A172 (cell line): ENCODE measurements at regions not wholly inside any gene's neighbourhood (a gene's known extent, or its start where the extent isn't known, plus 50 kb on each side); places are given as distances from the start of the nearest gene placed in this dataset.
"Not testable (repeated sequence)": the region's sequence is repeated elsewhere in the genome, so short reads cannot be mapped to it uniquely, and the experiment has no call there.

Source experiments
- DNase-seq: peaks from one replicate; pipeline ENCODE4 v3.0.0-alpha.2; 2015; ENCODE audit warnings: low spot score

DNA sequence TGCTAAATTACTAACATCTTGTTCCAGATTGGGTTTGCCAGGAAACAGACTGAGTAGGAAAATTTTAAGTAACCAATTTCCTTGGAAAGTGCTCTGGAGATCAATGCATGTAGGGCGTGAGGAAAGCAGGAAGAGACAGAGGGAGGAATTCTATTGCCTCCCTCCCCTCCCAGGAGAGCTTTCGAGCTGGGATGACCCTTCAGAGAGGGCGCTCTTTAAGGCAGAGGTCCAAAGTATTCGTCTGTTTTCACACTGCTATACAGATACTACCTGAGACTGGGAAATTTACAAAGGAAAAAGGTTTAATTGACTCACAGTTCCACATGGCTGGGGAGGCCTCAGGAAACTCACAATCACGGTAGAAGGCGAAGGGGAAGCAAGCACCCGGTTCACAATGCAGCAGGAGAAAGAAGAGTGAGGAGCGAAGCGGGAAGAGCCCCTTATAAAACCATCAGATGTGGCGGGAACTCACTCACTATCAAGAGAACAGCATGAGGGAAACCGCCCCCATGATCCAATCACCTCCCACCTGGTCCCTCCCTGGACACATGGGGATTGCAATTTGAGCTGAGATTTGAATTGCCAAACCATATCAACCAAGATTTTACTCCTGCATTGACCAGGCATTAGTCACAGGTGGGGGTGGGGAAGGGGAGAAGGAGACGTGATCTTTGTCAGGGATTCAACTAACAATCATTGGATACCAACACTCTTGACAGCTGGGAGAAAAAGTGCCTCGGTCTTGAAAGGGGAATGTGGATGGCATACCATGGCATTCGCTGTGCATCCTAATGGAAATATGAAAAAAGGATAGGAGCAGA, 63.8 kb downstream of the SLITRK2 start:
- DNase-seq: no peak

DNA sequence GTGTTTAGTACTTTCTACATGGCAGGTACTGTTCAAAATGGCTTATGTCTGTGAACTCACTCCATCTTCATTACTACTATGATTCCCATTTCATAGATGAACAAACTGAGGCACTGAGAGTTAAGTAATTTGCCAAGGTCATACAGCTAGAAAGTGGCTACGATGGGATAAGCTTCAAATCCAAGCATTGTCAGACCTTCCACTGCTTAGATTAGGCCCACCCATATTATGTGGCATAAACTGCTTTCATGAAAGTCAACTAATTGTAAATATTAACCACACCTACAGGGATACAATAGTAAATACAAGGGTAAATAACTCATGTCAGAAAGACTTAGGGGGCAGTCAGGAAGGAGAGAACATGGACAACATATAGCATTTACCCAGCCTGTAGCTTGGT, 68.8 kb downstream of the SLITRK2 start:
- DNase-seq: no peak

DNA sequence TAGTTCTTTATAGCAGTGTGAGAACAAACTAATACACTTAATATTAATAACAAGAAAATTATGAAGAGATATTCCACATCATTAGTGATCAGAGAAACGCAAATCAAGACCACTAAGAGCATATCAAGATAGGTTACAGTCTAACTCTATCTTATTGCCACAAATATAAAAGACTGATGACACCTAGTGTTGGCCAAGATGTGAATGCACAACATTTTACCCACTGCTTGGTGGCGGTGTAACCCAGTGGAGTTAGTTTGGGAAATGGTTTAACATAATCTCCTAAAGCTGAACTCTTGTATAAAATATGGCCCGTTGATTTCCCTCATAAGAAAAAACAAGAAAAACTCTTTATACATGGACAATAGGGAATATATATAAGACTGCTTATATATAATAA, 92.4 kb downstream of the SLITRK2 start:
- no peak for DNase-seq

DNA sequence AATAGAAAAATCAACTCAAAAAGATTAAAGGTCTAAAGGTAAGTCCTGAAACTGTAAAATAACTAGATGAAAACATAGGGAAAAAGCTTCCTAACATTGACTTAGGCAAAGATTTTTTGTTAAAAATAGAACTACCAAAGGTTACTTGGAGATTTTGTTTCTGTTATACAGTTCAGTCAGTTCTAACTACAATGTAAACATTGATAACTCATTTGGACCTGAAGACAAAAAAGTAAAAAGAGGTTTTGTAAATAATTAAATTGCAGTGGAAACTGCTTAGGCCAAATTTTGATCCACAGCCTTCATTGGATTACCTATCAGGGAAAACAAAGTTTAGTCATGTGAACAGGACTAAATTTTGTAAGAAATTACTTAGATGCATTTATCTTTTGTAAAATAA, 101.8 kb downstream of the SLITRK2 start:
- DNase-seq: no peak

DNA sequence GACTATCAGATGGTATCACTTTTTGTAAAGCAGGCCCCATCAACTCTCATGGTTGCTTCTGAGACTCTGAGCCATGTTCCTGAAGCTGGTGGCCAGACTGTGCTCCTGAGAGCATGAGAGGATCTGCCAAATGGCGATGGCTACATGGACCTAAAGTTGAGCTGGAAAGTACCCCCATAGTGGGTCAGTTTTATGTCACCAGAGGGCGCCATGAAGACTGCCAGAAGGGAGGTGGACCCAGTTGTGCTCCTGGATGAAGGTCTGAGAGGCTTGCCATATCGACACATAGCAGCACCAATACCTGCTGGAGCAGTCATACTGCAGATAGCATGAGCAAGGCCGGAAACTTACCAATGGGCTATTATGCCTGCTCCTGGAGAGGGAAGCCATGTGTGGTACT, 105.7 kb downstream of the SLITRK2 start:
- no peak for DNase-seq

DNA sequence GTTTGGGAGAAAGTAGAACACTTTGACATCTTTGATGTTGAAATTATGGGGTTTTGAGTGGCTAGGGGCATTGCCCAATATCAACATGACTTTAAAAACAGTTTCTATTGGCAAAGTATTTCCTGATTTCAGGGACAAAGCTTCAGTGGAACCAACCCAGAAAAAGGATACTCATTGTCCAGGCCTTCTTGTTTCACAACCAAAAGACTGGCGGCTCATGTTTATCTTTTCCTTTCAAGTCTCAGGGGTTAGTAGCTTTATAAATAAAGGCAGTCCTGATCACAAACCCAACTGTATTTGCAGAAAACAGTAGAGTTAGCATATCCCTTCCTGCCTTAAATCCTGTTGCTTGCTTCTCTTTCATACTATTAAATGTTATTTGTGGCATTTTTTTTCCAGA, 119.1 kb downstream of the SLITRK2 start:
- DNase-seq: no peak

DNA sequence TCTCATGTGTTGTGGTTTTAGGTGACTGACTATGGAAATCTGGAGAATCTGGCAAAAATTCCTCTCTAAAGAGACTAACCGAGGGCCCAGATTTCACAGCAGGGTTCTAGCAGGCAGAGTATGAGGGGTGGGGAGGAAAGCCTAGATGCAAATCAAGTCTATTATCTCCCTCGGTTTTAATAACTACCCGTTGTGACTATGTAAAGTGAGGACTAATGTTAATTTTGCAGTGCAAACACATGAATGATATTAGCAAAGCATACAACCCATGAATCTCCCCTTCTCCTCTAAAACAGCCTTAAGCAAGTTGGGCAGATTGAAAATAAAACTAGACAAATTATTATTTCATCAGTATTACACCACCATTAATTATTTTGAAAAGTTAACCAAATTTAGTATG, 131.4 kb downstream of the SLITRK2 start:
- no peak for DNase-seq

DNA sequence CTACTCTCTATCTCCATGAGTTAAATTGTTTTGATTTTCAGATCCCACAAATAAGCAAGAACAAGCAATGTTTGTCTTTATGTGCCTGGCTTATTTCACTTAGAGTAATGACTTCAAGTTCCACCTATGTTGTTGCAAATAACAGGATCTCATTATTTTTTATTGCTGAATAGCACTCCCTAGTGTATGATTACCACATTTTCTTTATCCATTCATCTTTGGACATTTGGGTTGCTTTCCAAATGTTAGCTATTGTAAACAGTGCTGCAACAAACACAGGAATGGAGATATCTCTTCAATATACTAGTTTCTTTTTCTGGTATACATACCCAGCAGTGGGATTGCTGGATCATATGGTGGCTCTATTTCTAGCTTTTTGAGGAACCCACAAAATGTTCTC, 136.0 kb downstream of the SLITRK2 start:
- DNase-seq: no peak

DNA sequence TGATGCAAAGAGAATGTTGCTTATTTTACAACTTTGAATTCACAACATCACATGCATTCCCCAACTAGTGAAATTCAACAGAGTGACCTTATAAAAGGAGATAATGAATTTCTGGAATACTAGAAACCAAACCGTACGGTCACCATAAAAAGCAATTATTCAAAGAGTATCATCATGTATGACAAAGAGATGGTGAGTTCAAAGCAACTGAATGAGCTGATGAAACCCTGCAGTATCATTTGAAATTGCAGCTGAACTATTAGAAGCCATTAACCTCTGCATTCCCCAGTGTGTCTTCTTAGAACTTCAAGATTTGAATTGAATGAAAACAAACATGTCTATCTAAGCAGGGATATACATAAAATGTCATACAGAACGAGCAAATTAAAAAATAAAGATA, 172.4 kb downstream of the SLITRK2 start:
- DNase-seq: no peak

DNA sequence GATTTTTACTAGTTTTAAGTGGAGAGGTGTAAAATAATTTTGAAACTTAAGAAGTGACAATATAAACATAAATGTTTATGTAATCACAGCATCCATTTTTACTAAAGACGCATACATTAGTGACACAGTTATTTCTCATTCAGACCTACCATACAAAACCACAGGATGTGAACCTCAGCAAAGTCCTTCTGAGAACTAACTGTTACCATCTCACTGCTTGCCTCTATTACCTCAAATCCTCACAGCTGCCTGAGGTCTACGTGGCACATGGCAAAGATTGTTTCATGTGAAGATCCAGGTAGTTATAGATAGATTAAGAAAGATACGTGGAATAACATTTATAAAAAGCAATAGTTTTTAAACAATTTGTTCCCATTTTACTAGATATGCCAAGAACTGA, 189.0 kb downstream of the SLITRK2 start:
- DNase-seq: no peak

DNA sequence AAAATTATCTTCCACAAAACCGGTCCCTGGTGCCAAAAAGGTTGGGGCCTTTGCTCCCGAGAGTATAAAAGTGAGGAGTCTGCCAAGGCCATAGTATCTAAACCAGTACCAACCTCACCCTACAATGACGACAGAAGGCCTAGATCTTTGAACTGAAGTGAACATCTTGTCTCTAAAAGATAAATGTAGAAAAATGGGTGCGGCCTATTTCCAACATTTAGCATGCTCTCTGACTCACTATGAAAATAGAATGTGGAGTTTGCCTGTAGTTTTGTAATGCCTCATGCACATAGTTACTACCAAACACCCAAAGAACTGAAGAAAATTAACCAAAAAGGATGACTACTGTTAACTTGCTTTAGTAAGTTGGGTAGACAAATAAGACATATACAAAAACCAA, 218.4 kb downstream of the SLITRK2 start:
- DNase-seq: no peak

DNA sequence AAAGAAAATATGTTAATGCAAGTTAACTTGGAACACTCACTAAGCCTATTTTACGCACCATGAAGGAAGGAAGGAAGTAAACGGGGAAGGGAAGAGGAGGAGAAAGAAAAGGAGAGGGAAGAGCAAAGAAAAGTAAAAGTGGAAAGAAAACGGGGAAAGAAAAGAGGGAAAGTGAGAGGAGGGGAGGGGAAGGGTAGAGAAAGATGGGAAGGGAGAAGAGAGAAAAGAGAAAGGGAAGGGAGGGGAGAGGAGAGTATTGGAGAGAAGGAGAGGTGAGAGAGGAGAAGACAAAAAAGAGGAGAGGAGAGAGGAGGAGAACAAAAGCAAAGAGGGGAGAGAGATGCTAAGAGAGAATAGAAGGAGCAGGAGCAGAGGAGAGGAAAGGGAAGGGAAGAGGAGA, 224.1 kb downstream of the SLITRK2 start:
- no peak for DNase-seq

DNA sequence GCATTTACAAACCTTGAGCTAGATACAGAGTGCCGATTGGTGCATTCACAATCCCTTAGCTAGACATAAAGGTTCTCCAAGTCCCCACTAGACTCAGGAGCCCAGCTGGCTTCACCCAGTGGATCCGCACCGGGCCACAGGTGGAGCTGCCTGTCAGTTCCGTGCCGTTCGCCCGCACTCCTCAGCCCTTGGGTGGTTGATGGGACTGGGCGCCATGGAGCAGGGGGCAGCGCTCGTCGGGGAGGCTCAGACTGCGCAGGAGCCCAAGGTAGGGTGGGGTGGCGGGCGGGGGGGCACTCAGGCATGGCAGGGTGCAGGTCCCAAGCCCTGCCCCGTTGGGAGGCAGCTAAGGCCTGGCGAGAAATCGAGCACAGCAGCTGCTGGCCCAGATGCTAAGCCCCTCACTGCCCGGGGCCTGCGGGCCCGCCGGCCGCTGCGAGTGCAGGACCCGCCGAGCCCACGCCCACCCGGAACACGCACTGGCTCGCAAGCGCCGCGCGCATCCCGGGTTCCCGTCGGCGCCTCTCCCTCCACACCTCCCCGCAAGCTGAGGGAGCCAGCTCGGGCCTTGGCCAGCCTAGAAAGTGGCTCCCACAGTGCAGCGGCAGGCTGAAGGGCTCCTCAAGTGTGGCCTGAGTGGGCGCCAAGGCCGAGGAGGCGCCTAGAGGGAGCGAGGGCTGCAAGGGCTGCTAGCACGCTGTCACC, 228.5 kb downstream of the SLITRK2 start:
- not testable (repeated sequence) for DNase-seq

DNA sequence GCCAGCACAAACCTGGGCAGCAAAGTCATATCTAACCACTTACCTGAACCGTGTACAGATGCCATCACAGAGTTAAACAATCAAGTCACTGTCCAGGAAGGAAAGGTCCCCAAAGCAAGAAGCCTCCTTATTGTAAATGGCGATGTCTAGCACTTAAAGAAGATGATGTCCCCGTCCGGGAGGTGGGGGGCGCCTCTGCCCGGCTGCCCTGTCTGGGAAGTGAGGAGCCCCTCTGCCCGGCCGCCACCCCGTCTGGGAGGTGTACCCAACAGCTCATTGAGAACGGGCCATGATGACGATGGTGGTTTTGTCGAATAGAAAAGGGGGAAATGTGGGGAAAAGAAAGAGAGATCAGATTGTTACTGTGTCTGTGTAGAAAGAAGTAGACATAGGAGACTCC, 231.9 kb downstream of the SLITRK2 start:
- not testable (repeated sequence) for DNase-seq

DNA sequence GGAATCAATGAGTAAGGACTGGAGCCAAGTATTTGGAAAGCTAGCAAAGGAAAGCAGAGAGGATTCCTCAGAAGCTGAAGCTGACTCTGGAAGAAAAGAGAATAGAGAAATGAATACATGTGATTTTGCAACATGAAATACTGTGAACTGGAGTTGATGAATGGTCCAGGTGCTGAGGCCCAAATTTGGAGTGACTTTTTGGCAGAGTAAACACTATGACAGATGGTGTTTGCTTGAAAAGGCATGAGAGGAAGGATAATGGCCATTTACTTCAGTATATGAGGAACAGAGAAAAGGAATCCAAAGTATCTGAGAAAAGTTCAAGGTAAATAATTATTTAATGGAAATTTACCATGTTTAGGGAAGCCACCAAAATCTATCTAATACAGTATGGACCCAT, 236.7 kb downstream of the SLITRK2 start:
- DNase-seq: no peak

DNA sequence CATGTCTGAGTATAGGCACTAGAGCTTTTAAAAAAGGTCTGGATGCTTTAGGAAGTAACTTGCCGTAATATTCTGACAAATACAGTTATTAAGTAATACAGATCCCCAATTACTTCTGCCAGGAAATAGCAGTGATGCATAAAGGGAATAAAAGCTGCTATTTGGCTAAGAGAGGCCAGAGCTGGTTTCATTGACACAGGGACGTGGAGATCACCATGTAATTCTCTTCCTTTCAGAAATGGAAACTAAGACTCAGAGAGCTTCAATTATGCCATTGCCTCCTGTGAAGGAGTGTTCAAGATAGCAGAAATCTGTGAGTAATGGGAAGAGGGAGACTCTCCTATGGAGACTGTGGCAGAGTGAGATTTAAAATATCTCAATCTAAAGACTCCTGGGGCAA, 238.1 kb downstream of the SLITRK2 start:
- no peak for DNase-seq

DNA sequence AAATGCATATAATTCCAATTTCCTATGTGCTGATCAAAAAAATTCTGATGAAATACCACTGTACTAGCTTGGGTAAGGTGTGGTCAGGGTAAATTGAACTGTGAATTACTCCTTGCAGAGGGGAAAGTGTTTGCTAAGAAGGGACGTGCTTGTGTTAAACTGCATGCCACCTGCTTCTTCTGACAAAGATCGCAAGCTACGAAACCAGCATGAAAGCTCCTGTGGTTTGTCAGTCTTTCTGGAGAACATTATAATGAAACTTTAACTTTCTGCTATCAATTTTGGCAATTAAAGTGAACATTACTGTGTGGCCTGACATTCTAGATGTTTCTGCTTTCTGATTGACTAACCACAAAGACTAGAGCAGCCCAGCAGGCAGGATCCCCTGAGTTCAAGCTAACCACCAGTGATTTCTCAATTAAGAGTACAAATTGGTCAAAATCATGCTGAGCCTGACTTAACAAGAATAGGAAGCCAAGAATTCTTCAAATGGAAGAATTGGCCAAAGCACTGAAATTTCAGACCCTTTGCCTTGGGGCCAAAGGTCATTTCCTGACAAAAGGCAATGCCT, 239.0 kb downstream of the SLITRK2 start:
- no peak for DNase-seq

DNA sequence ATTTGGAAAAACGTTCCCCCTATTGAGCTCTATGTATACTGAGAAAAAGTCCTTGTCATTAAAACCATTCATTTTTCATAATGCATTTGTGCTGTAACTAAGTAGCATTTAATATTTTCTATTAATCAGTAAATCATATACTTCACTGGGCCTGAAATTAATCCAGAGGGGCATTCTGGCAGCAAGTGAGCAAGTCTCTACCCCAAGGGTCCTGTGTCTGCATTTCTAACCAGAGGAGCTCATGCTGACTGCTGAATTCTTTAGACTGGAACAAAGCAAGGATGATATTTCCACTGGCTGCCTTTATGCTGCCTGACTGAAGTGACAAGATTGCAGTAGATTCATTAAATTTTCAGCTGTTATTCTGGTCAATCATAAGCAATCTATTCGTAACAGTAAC, 246.5 kb downstream of the SLITRK2 start:
- DNase-seq: no peak

DNA sequence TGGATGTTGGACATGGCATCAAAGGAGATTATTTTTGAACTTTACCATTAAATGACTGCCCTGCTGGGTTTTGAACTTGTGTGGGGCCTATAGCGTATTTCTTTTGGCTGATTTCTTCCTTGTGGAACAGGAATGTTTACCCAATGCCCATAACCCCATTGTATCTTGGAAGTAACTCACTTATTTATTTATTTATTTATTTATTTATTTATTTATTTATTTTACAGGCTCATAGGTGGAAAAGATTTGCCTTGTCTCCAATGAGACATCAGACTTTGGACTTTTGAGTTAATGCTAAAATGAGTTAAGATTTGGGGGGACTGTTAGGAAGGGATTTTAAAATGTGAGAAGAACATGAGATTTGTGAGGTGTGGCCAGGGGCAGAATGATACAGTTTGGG, 273.1 kb downstream of the SLITRK2 start:
- DNase-seq: no peak

DNA sequence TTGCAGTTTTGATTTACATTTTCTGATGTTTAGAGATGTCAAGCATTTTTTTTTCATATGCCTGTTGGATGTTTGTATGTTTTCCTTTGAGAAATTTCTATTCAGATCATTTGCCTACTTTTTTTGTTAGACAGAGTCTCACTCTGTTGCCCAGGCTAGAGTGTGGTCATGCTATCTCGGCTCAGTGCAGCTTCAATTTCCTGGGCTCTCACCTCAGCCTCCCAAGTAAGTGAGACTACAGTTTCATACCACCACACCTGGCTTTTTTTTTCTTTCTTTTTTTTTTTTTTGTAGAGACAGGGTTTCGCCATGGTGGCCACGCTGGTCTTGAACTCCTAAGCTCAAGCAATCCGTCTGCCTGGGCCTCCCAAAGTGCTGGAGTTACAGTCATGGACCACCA, 291.7 kb downstream of the SLITRK2 start:
- no peak for DNase-seq

DNA sequence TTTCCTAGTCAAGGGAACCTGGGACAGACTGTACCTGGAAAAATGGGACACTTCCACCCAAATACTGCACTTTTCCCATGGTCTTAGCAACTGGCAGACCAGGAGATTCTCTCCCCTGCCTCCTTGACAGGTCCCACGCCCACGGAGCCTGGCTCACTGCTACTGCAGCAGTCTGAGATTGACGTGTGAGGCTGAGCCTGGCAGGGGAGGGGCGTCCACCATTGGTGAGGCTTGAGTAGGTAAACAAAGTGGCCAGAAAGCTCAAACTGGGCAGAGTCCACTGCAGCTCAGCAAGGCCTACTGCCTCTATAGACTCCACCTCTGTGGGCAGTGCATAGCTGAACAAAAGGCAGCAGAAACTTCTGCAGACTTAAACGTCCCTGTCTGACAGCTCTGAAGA, 301.4 kb downstream of the SLITRK2 start:
- not testable (repeated sequence) for DNase-seq

DNA sequence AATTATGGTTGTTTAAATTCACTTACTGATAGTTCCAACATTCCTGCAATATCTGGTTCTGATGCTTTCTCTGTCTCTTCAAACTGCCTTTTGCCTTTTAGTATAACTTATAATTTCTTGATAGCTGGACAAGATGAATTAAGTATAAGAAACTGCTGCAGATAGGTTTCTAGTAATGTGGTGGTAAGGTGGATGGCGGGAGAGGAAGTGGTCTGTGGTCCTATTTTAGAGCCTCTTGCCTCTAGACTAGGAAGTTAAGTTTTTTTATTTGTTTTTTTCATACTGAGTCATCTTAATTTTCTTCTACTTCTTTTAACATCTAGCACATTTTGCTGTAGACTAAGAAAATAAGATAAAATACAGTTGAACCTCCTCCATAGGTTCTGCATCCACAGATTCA, 310.0 kb downstream of the SLITRK2 start:
- no peak for DNase-seq

DNA sequence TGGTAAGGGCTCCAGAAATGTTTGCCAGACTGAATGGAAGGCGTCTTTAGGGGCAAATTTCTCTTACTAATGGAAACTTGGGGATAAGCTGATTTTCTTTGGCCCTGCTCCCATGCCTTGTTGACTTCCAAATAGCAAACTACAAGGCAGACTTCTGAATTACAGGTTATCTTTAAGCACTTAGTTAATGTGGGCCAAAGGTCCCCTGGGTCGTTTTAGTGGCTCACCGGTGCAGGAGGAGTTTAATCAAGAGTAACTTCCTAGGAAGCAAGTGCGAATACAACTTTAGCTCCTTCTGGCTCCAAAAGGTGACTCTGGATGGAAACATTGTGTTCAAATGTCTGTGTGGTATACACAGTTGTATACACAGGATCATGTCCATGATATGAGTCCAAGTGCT, 323.6 kb downstream of the SLITRK2 start:
- DNase-seq: no peak
